Activated B cell treated with CpG ODN at 0.5 μM for 24 hours (primary cell): ENCODE measurements at regions not wholly inside any gene's neighbourhood (a gene's known extent, or its start where the extent isn't known, plus 50 kb on each side); places are given as distances from the start of the nearest gene placed in this dataset.

Source experiments
- ATAC-seq: fragments of 200-7000 bp; cut with Tn5 transposase; one replicate; pipeline ENCODE4 v1.10.0; 2021; ENCODE audit warnings: low read depth, mild to moderate bottlenecking, moderate library complexity
- CTCF ChIA-PET: fragments of 350-600 bp; sonication (Branson Sonifier 250); formaldehyde crosslinking; loops from one replicate; lab custom pipeline; 2021; ENCODE audit warnings: antibody characterized with exemption; lab: Charles Lee
- POLR2A ChIA-PET: fragments of 350-600 bp; sonication (Branson Sonifier 250); formaldehyde crosslinking; loops from one replicate; lab custom pipeline; 2021; ENCODE audit warnings: antibody characterized with exemption; lab: Charles Lee
- DNase-seq: peaks from one replicate; pipeline ENCODE4 v3.0.0; 2022
- H3K27ac Mint-ChIP-seq: one replicate; pipeline ENCODE4 v1.8.0; 2020; ENCODE audit warnings: mixed read lengths
- H3K27me3 Mint-ChIP-seq: one replicate; pipeline ENCODE4 v1.8.0; 2021; ENCODE audit warnings: mixed read lengths
- H3K36me3 Mint-ChIP-seq: one replicate; pipeline ENCODE4 v1.8.0; 2021; ENCODE audit warnings: low read depth, mixed read lengths
- H3K4me1 Mint-ChIP-seq: one replicate; pipeline ENCODE4 v1.8.0; 2021; ENCODE audit warnings: mixed read lengths
- H3K4me3 Mint-ChIP-seq: one replicate; pipeline ENCODE4 v1.8.0; 2020; ENCODE audit warnings: mild to moderate bottlenecking, mixed read lengths
- H3K9me3 Mint-ChIP-seq: one replicate; pipeline ENCODE4 v1.8.0; 2020; ENCODE audit warnings: mixed read lengths
- intact Hi-C: fragments of 100-400 bp; cut with micrococcal nuclease; formaldehyde crosslinking; loops from one replicate; pipeline ENCODE4 v1.15.1; 2024
- TF ChIP-seq, protein P1 (sequence below): fragments of 200-600 bp; IDR thresholded peaks from one replicate; pipeline ENCODE4 v1.8.0; 2022; ENCODE audit warnings: antibody characterized with exemption, mild to moderate bottlenecking

DNA sequence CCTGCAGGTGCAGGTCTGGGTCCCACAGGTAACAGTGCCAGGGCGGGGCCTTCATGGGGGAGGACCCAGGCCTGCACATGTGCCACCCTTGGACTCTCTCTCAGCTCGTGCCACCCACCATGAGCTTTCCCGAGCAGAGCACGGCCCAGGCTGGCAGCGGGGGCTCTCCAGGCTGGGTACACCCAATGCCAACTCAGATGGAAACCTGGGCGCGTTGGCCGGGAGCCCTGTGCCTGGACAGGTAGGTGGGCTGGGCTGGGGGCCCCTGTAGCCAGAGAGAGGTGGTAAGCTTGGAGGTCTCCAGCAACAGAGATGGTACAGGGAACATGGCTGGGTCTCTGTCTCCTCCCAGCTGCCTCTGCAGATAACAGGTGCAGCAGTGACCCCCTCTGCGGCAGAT lies 69.9 kb upstream of the ADARB2 start:
- no peak overlapping the region for H3K27ac Mint-ChIP-seq
- peaks cover 4% of the 10 kb centered on the region for H3K27me3 Mint-ChIP-seq
- no peak overlapping the region for H3K4me3 Mint-ChIP-seq
- intact Hi-C loops, result no loop called here
- H3K36me3 Mint-ChIP-seq, result no peaks in the 10 kb centered on the region
- TF ChIP-seq, protein P1, sequence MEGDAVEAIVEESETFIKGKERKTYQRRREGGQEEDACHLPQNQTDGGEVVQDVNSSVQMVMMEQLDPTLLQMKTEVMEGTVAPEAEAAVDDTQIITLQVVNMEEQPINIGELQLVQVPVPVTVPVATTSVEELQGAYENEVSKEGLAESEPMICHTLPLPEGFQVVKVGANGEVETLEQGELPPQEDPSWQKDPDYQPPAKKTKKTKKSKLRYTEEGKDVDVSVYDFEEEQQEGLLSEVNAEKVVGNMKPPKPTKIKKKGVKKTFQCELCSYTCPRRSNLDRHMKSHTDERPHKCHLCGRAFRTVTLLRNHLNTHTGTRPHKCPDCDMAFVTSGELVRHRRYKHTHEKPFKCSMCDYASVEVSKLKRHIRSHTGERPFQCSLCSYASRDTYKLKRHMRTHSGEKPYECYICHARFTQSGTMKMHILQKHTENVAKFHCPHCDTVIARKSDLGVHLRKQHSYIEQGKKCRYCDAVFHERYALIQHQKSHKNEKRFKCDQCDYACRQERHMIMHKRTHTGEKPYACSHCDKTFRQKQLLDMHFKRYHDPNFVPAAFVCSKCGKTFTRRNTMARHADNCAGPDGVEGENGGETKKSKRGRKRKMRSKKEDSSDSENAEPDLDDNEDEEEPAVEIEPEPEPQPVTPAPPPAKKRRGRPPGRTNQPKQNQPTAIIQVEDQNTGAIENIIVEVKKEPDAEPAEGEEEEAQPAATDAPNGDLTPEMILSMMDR, result no peak
- POLR2A ChIA-PET, result no interaction called here
- DNase-seq (no peak), ATAC-seq (no peak)
- H3K9me3 Mint-ChIP-seq, result no peaks in the 10 kb centered on the region
- CTCF ChIA-PET, result no interaction called here
- H3K4me1 Mint-ChIP-seq, result no peaks in the 10 kb centered on the region

DNA sequence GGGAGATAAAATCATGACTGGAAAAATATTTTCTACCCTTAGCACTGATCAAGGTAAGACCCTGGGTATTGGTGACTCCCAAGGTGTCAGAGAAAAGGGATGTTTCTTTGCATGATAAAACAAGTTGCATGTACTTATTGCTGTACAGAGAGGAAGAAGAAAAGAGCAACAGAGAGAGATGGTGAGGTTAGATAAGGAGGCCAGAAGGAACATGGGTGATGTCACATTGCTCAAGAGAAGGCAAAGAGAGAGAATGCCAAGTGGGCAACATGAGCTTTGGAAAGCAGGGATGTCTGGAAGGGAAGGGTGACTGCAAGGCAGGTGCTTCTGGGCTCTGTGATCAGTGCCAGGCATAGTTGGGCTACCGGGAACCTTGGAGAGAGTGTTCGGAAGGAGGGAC lies 65.1 kb upstream of the ADARB2 start:
- H3K9me3 Mint-ChIP-seq, result peaks cover 3% of the 10 kb centered on the region
- intact Hi-C loops, result no loop called here
- H3K4me1 Mint-ChIP-seq, result no peaks in the 10 kb centered on the region
- no peak for ATAC-seq
- TF ChIP-seq, protein P1, result no peak
- ChIA-PET POLR2A (no interaction called here), CTCF (no interaction called here)
- H3K4me3 Mint-ChIP-seq, result no peak overlapping the region
- no peak for DNase-seq
- H3K36me3 Mint-ChIP-seq, result no peaks in the 10 kb centered on the region
- peaks cover 13% of the 10 kb centered on the region for H3K27me3 Mint-ChIP-seq
- no peak overlapping the region for H3K27ac Mint-ChIP-seq

DNA sequence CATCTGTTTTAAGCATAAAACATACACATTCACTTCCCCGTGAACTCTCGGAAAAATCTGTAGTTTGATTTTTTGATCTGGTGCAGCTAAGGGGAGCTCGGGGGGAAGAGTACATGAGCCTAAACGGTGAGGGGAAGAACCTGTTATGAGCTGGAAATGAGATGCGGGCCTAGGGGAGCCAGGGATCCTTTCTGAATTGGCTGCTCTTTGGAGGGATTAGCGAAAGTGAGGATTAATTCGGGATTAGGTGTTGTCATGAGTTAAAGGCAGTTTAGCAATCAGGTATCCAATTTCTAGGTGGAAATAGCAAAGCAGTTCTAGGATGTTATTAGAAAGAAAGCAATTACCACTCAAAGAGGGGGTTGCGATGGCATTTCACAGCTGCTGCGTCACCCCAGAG lies 51.1 kb upstream of the ADARB2 start:
- POLR2A ChIA-PET, result no interaction called here

More for the DNA sequence above, 51.1 kb upstream of the ADARB2 start:
- TF ChIP-seq, protein P1, result no peak
- H3K4me1 Mint-ChIP-seq, result no peaks in the 10 kb centered on the region
- CTCF ChIA-PET, result no interaction called here
- H3K9me3 Mint-ChIP-seq, result no peaks in the 10 kb centered on the region
- no peak for DNase-seq
- no peak overlapping the region for H3K27ac Mint-ChIP-seq
- H3K36me3 Mint-ChIP-seq, result no peaks in the 10 kb centered on the region
- peaks cover 15% of the 10 kb centered on the region for H3K27me3 Mint-ChIP-seq
- ATAC-seq, result no peak
- no peak overlapping the region for H3K4me3 Mint-ChIP-seq
- intact Hi-C loops, result no loop called here
